SK-N-SH treated with all-trans-retinoic acid at 6 μM for 48 hours (cell line): ENCODE measurements at regions not wholly inside any gene's neighbourhood (a gene's known extent, or its start where the extent isn't known, plus 50 kb on each side); places are given as distances from the start of the nearest gene placed in this dataset.
A peak's percentile ranks its signal among the peaks of the same experiment; 100 is the strongest.

ENCODE experiments used
- ATAC-seq: fragments of 200-7000 bp; cut with Tn5 transposase; 3 replicates; pipeline ENCODE4 v1.9.1; 2020; ENCODE audit warnings: mild to moderate bottlenecking, moderate library complexity
- ARNTL ChIP-seq: fragments of 450-650 bp; formaldehyde crosslinking; IDR thresholded peaks from 2 replicates; pipeline ENCODE4 v1.5.0; 2020; ENCODE audit warnings: low read depth, mild to moderate bottlenecking, moderate library complexity, borderline replicate concordance
- BACH2 ChIP-seq: fragments of 250-450 bp; sonication (Bioruptor Pico); IDR thresholded peaks from 2 replicates; pipeline ENCODE4 v1.9.0; 2021; ENCODE audit warnings: mild to moderate bottlenecking, borderline replicate concordance
- CREB5 ChIP-seq: fragments of 250-450 bp; sonication (Bioruptor Pico); IDR thresholded peaks from 2 replicates; pipeline ENCODE4 v1.5.1; 2020; ENCODE audit warnings: low read depth, mild to moderate bottlenecking, moderate library complexity
- CSDC2 ChIP-seq: fragments of 250-450 bp; sonication (Bioruptor Pico); IDR thresholded peaks from 2 replicates; pipeline ENCODE4 v1.5.0; 2020; ENCODE audit warnings: mild to moderate bottlenecking, moderate library complexity
- CSRNP3 ChIP-seq: fragments of 250-450 bp; sonication (Bioruptor Pico); IDR thresholded peaks from 2 replicates; pipeline ENCODE4 v1.5.1; 2021; ENCODE audit warnings: mild to moderate bottlenecking, moderate library complexity
- ESRRG ChIP-seq: fragments of 250-450 bp; sonication (Bioruptor Pico); IDR thresholded peaks from 2 replicates; pipeline ENCODE4 v1.6.1; 2021; ENCODE audit warnings: mild to moderate bottlenecking
- GLIS3 ChIP-seq: fragments of 250-450 bp; sonication (Bioruptor Pico); IDR thresholded peaks from 2 replicates; pipeline ENCODE4 v1.5.0; 2020; ENCODE audit warnings: mild to moderate bottlenecking, moderate library complexity
- ISL1 ChIP-seq: fragments of 250-450 bp; sonication (Bioruptor Pico); IDR thresholded peaks from 2 replicates; pipeline ENCODE4 v2.1.2; 2022; ENCODE audit warnings: mild to moderate bottlenecking, moderate library complexity
- OSR1 ChIP-seq: fragments of 250-450 bp; sonication (Bioruptor Pico); IDR thresholded peaks from 2 replicates; pipeline ENCODE4 v1.8.0; 2022; ENCODE audit warnings: moderate library complexity, mild to moderate bottlenecking, inconsistent platforms
- PATZ1 ChIP-seq: fragments of 250-450 bp; sonication (Bioruptor Pico); IDR thresholded peaks from 2 replicates; pipeline ENCODE4 v1.8.0; 2020; ENCODE audit warnings: mild to moderate bottlenecking, moderate library complexity, borderline replicate concordance
- PPARA ChIP-seq: fragments of 250-450 bp; sonication (Bioruptor Pico); IDR thresholded peaks from 2 replicates; pipeline ENCODE4 v1.5.0; 2020; ENCODE audit warnings: mild to moderate bottlenecking, borderline replicate concordance
- SNAI2 ChIP-seq: fragments of 250-450 bp; sonication (Bioruptor Pico); IDR thresholded peaks from 2 replicates; pipeline ENCODE4 v1.5.0; 2020; ENCODE audit warnings: mild to moderate bottlenecking, moderate library complexity
- TCF4 ChIP-seq: fragments of 250-450 bp; sonication (Bioruptor Pico); IDR thresholded peaks from 2 replicates; pipeline ENCODE4 v1.8.0; 2021; ENCODE audit warnings: mild to moderate bottlenecking, moderate library complexity, borderline replicate concordance
- TOX ChIP-seq: fragments of 250-450 bp; sonication (Bioruptor Pico); IDR thresholded peaks from 2 replicates; pipeline ENCODE4 v1.8.0; 2021; ENCODE audit warnings: mild to moderate bottlenecking, moderate library complexity, borderline replicate concordance
- TSHZ2 ChIP-seq: fragments of 250-450 bp; sonication (Bioruptor Pico); IDR thresholded peaks from 2 replicates; pipeline ENCODE4 v1.5.0; 2020; ENCODE audit warnings: mild to moderate bottlenecking, moderate library complexity
- ZC3H10 ChIP-seq: fragments of 250-450 bp; sonication (Bioruptor Pico); IDR thresholded peaks from 2 replicates; pipeline ENCODE4 v1.5.1; 2021; ENCODE audit warnings: mild to moderate bottlenecking, moderate library complexity
- ZFP3 ChIP-seq: fragments of 250-450 bp; sonication (Bioruptor Pico); IDR thresholded peaks from 2 replicates; pipeline ENCODE4 v1.5.0; 2020; ENCODE audit warnings: mild to moderate bottlenecking, moderate library complexity
- ZFP30 ChIP-seq: fragments of 450-650 bp; formaldehyde crosslinking; IDR thresholded peaks from 2 replicates; pipeline ENCODE4 v1.5.0; 2022; ENCODE audit warnings: mild to moderate bottlenecking, moderate library complexity
- ZNF565 ChIP-seq: fragments of 450-650 bp; formaldehyde crosslinking; conservative IDR thresholded peaks from 2 replicates; pipeline ENCODE4 v1.5.0; 2020; ENCODE audit warnings: low read depth, mild to moderate bottlenecking, moderate library complexity
- ZNF70 ChIP-seq: fragments of 450-650 bp; formaldehyde crosslinking; IDR thresholded peaks from 2 replicates; pipeline ENCODE4 v1.5.0; 2020; ENCODE audit warnings: mild to moderate bottlenecking, moderate library complexity
- ZNF8 ChIP-seq: fragments of 450-650 bp; formaldehyde crosslinking; IDR thresholded peaks from 2 replicates; pipeline ENCODE4 v1.5.0; 2020; ENCODE audit warnings: mild to moderate bottlenecking, moderate library complexity

- no peak for ATAC-seq
- TF ChIP-seq GLIS3 (CRISPR knock-in tag) (no peak), ZNF565 (no peak), CSDC2 (CRISPR knock-in tag) (no peak), TSHZ2 (CRISPR knock-in tag) (no peak), SNAI2 (CRISPR knock-in tag) (no peak), ESRRG (CRISPR knock-in tag) (no peak), ZNF8 (CRISPR knock-in tag) (no peak), CREB5 (CRISPR knock-in tag) (no peak), ISL1 (CRISPR knock-in tag) (no peak), ZC3H10 (no peak), PPARA (CRISPR knock-in tag) (no peak), BACH2 (CRISPR knock-in tag) (no peak), TCF4 (no peak), ZFP30 (no peak), ARNTL (CRISPR knock-in tag) (no peak), PATZ1 (CRISPR knock-in tag) (no peak)
Observed at GRCh38 chr2:12795851-12796250, 79.1 kb downstream of the TRIB2 start.

- no peak for ATAC-seq
- TF ChIP-seq TOX (no peak), PPARA (CRISPR knock-in tag) (no peak), ISL1 (CRISPR knock-in tag) (no peak)
- TF ChIP-seq, all 23 proteins: peak for 0
Observed at GRCh38 chr2:12796657-12797056, 79.9 kb downstream of the TRIB2 start.

GRCh38 chr2:12797815-12798214 is 81.1 kb downstream of the TRIB2 start:
- ATAC-seq: no peak

GRCh38 chr2:12803607-12804006 is 86.9 kb downstream of the TRIB2 start:
- ATAC-seq: peak; percentile 85
- TF ChIP-seq ESRRG (CRISPR knock-in tag): peak; percentile 90; the same call in 1 of the 2 replicates
- no peak for TF ChIP-seq ZFP3
- no peak for TF ChIP-seq TOX
- TF ChIP-seq TSHZ2 (CRISPR knock-in tag): peak; percentile 96
- no peak for TF ChIP-seq PATZ1 (CRISPR knock-in tag)
- TF ChIP-seq PPARA (CRISPR knock-in tag): peak; percentile 54; the same call in 1 of the 2 replicates
- peak; percentile 91 for TF ChIP-seq CSRNP3 (CRISPR knock-in tag)
- TF ChIP-seq ZC3H10: no peak
- peak; percentile 76 for TF ChIP-seq ZNF8 (CRISPR knock-in tag)

More at GRCh38 chr2:12797815-12798214, 81.1 kb downstream of the TRIB2 start:
- no peak for TF ChIP-seq ZNF70 (CRISPR knock-in tag)
- no peak for TF ChIP-seq ZFP3
- no peak for TF ChIP-seq CSRNP3 (CRISPR knock-in tag)
- TF ChIP-seq TOX: no peak
- TF ChIP-seq SNAI2 (CRISPR knock-in tag): no peak
- TF ChIP-seq OSR1: no peak
- TF ChIP-seq BACH2 (CRISPR knock-in tag): no peak
- TF ChIP-seq PPARA (CRISPR knock-in tag): no peak
- TF ChIP-seq, all 23 proteins: peak for 0
